ENCODE measurements at regions not wholly inside any gene's neighbourhood (a gene's known extent, or its start where the extent isn't known, plus 50 kb on each side); places are given as distances from the start of the nearest gene placed in this dataset.

DNA sequence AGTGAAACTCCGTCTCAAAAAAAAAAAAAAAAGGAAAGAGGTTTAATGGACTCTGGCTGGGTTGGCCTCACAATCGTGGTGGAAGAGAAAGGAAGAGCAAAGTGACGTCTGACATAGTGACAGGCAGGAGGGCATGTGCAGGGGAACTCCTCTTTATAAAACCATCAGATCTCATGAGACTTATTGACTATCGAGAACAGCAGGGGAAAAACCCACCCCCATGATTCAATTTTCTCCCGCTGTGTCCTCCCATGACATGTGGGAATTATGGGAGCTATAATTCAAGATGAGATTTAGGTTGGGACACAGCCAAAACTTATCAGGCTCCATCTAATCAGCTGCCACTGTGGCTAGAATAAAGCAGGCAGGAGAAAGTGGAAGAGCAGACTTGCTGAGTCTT is 610.4 kb upstream of the NUDT12 start:
- Mint-ChIP-seq H3K4me3 (no peak overlapping the region), H3K4me1 (no peaks in the 10 kb centered on the region), H3K27me3 (no peaks in the 10 kb centered on the region), H3K36me3 (no peaks in the 10 kb centered on the region), H3K9me3 (peaks cover 8% of the 10 kb centered on the region), H3K27ac (peak overlapping the region; percentile 62)
- ATAC-seq (ENCODE audit: low read depth) (no peak), DNase-seq (ENCODE audit: low spot score in 2 of 2) (no peak)

DNA sequence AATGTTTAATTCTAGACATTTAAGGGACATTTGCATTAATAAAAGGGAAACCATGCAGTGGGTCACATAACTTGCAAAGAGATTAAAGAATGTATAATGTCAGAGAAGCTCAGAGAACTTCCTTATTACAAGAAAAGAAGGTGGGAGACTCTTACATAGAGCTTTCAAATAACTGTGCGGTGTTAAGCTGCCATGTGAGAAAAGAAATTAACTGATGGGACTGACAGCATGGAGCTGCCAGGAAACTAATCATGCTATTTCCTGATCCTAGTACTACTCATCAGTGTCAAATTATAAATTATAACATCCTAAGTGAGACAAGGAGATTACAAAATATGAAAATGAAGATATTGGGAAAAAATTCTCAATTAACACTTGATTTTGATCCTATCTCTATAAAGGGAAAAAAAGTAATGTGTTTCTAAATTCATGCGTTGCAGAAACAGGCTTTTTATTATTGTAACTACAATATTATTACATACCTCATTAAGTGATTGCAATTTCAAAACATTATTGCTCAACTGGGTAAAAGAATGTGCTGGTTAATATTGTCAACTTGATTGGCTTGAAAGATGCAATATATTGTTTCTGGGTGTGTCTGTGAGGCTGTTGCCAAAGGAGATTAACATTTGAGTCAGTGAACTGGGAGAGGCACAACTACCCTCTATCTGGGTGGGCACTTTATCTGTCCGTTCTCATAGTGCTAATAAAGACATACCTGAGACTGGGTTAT is 609.5 kb upstream of the NUDT12 start:
- Mint-ChIP-seq H3K4me1 (no peaks in the 10 kb centered on the region), H3K27ac (peak overlapping the region; percentile 62), H3K27me3 (no peaks in the 10 kb centered on the region), H3K36me3 (no peaks in the 10 kb centered on the region), H3K9me3 (peaks cover 5% of the 10 kb centered on the region), H3K4me3 (no peak overlapping the region)
- ATAC-seq (ENCODE audit: low read depth) (no peak), DNase-seq (ENCODE audit: low spot score in 2 of 2) (no peak)

GRCh38 chr5:104170926-104171325 is 608.3 kb upstream of the NUDT12 start:
- H3K4me3 Mint-ChIP-seq = no peak overlapping the region
- no peak for ATAC-seq (ENCODE audit: low read depth)
- DNase-seq (ENCODE audit: low spot score in 2 of 2) = no peak
- H3K27me3 Mint-ChIP-seq = no peaks in the 10 kb centered on the region
- no peaks in the 10 kb centered on the region for H3K4me1 Mint-ChIP-seq
- H3K27ac Mint-ChIP-seq = no peak overlapping the region
- H3K36me3 Mint-ChIP-seq = no peaks in the 10 kb centered on the region
- H3K9me3 Mint-ChIP-seq = peaks cover 1% of the 10 kb centered on the region

- DNase-seq (ENCODE audit: low spot score in 2 of 2) (no peak), ATAC-seq (ENCODE audit: low read depth) (no peak)
- Mint-ChIP-seq H3K36me3 (no peaks in the 10 kb centered on the region), H3K27me3 (no peaks in the 10 kb centered on the region), H3K4me1 (no peaks in the 10 kb centered on the region), H3K9me3 (no peaks in the 10 kb centered on the region), H3K27ac (no peak overlapping the region), H3K4me3 (no peak overlapping the region)
Measured at GRCh38 chr5:104146652-104147051, 584.1 kb upstream of the NUDT12 start.

- ATAC-seq (ENCODE audit: low read depth) = no peak
- no peak for DNase-seq (ENCODE audit: low spot score in 2 of 2)
- Mint-ChIP-seq H3K4me3 (no peak overlapping the region), H3K36me3 (no peaks in the 10 kb centered on the region), H3K27me3 (no peaks in the 10 kb centered on the region), H3K27ac (no peak overlapping the region), H3K9me3 (peaks cover 1% of the 10 kb centered on the region), H3K4me1 (no peaks in the 10 kb centered on the region)
Measured at GRCh38 chr5:104139840-104140239, 577.3 kb upstream of the NUDT12 start.

DNA sequence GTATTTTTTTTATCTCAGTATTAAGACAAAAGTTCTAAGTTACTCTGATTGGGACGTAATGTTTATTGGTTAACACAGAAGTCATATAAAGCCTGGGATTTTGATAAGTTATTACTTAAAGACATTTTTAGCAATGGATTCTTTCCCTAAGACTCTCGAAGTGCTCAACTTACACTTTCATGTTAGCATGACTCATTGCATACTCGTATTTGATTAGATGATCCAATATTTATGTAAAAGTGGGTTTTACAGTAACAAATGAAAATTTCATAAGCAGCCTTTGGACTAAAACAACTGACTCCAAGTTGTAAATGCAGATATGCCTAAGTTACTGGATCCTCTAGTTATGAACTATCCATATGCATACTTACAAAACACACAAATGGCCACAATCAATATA is 567.7 kb upstream of the NUDT12 start:
- Mint-ChIP-seq H3K4me1 (no peaks in the 10 kb centered on the region), H3K9me3 (peaks cover 9% of the 10 kb centered on the region), H3K4me3 (no peak overlapping the region), H3K27me3 (no peaks in the 10 kb centered on the region), H3K36me3 (no peaks in the 10 kb centered on the region), H3K27ac (no peak overlapping the region)
- DNase-seq (ENCODE audit: low spot score in 2 of 2) (no peak), ATAC-seq (ENCODE audit: low read depth) (no peak)

GRCh38 chr5:104128348-104128747 is 565.8 kb upstream of the NUDT12 start:
- Mint-ChIP-seq H3K4me1 (no peaks in the 10 kb centered on the region), H3K4me3 (no peak overlapping the region), H3K27ac (no peak overlapping the region), H3K27me3 (no peaks in the 10 kb centered on the region), H3K9me3 (peaks cover 7% of the 10 kb centered on the region), H3K36me3 (no peaks in the 10 kb centered on the region)
- no peak for DNase-seq (ENCODE audit: low spot score in 2 of 2)
- ATAC-seq (ENCODE audit: low read depth) = no peak

GRCh38 chr5:104126980-104127379 is 564.4 kb upstream of the NUDT12 start:
- no peak for DNase-seq (ENCODE audit: low spot score in 2 of 2)

GRCh38 chr5:104119529-104119928 is 556.9 kb upstream of the NUDT12 start:
- DNase-seq (ENCODE audit: low spot score in 2 of 2) (no peak), ATAC-seq (ENCODE audit: low read depth) (no peak)
- H3K4me1 Mint-ChIP-seq = no peaks in the 10 kb centered on the region
- H3K27ac Mint-ChIP-seq = no peak overlapping the region
- no peaks in the 10 kb centered on the region for H3K27me3 Mint-ChIP-seq
- peaks cover 4% of the 10 kb centered on the region for H3K9me3 Mint-ChIP-seq
- no peak overlapping the region for H3K4me3 Mint-ChIP-seq
- H3K36me3 Mint-ChIP-seq = no peaks in the 10 kb centered on the region

More at GRCh38 chr5:104126980-104127379, 564.4 kb upstream of the NUDT12 start:
- Mint-ChIP-seq H3K27ac (no peak overlapping the region), H3K36me3 (no peaks in the 10 kb centered on the region), H3K9me3 (peaks cover 5% of the 10 kb centered on the region), H3K4me1 (no peaks in the 10 kb centered on the region), H3K4me3 (no peak overlapping the region), H3K27me3 (no peaks in the 10 kb centered on the region)
- ATAC-seq (ENCODE audit: low read depth) = no peak

DNA sequence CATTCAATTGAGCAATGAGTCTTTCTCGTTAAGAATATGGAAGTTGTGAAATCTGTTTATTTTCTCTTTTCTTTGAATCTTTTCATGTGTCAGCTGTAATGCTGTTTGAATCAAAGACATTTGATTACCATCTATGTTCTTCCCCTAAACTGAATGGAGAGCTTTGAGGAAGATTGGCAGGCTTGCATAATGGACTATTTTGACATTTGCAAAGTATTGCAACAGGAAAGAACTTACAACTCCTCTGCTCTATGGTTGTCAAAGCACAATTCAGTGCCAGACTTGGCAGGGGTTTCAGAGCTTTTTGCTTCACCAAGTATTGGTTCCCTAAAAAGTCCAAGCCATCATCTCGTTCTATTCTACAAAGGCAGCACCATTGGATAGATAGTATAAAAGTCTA is 549.0 kb upstream of the NUDT12 start:
- no peaks in the 10 kb centered on the region for H3K27me3 Mint-ChIP-seq
- H3K4me1 Mint-ChIP-seq = no peaks in the 10 kb centered on the region
- ATAC-seq (ENCODE audit: low read depth) (no peak), DNase-seq (ENCODE audit: low spot score in 2 of 2) (no peak)
- H3K4me3 Mint-ChIP-seq = no peak overlapping the region
- no peaks in the 10 kb centered on the region for H3K36me3 Mint-ChIP-seq
- H3K27ac Mint-ChIP-seq = no peak overlapping the region
- peaks cover 1% of the 10 kb centered on the region for H3K9me3 Mint-ChIP-seq

DNA sequence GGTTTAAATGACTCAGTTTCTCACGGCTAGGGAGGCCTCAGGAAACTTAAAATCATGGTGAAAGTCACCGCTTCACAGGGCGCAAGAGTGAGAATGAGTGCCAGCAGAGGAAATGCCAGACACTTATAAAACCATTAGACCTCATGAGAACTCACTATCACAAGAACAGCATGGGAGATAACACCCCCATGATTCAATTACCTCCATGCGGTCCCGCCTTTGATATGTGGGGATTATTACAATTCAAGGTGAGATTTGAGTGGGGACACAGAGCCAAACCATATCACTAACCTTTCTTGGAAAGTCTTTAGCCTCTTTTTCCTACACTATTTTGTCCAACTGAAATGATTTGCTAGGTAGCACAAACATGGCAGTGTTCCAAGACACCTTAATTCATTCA is 533.9 kb upstream of the NUDT12 start:
- ATAC-seq (ENCODE audit: low read depth) (no peak), DNase-seq (ENCODE audit: low spot score in 2 of 2) (no peak)
- Mint-ChIP-seq H3K36me3 (no peaks in the 10 kb centered on the region), H3K27me3 (no peaks in the 10 kb centered on the region), H3K4me3 (no peak overlapping the region), H3K27ac (no peak overlapping the region), H3K4me1 (no peaks in the 10 kb centered on the region), H3K9me3 (peaks cover 4% of the 10 kb centered on the region)

DNA sequence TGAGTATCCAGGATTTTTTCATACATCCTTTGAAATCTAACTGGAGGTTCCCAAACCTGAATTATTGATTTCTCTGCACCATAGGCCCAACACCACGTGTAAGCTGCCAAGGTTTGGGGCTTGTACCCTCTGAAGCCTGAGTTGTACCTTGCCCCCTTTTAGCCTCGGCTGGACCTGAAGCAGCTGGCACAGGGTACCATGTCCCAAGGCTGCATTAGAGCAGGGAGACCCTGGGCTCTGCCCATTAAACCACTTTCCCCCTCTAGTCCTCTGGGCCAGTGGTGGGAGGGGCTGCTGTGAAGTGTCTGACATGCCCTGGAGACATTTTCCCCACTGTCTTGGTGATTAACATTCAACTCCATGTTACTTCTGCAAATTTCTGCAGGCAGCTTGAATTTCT is 532.9 kb upstream of the NUDT12 start:
- no peaks in the 10 kb centered on the region for H3K27me3 Mint-ChIP-seq
- no peaks in the 10 kb centered on the region for H3K36me3 Mint-ChIP-seq
- no peak for ATAC-seq (ENCODE audit: low read depth)
- H3K27ac Mint-ChIP-seq = no peak overlapping the region
- no peak overlapping the region for H3K4me3 Mint-ChIP-seq
- DNase-seq (ENCODE audit: low spot score in 2 of 2) = no peak
- peaks cover 4% of the 10 kb centered on the region for H3K9me3 Mint-ChIP-seq
- no peaks in the 10 kb centered on the region for H3K4me1 Mint-ChIP-seq

DNA sequence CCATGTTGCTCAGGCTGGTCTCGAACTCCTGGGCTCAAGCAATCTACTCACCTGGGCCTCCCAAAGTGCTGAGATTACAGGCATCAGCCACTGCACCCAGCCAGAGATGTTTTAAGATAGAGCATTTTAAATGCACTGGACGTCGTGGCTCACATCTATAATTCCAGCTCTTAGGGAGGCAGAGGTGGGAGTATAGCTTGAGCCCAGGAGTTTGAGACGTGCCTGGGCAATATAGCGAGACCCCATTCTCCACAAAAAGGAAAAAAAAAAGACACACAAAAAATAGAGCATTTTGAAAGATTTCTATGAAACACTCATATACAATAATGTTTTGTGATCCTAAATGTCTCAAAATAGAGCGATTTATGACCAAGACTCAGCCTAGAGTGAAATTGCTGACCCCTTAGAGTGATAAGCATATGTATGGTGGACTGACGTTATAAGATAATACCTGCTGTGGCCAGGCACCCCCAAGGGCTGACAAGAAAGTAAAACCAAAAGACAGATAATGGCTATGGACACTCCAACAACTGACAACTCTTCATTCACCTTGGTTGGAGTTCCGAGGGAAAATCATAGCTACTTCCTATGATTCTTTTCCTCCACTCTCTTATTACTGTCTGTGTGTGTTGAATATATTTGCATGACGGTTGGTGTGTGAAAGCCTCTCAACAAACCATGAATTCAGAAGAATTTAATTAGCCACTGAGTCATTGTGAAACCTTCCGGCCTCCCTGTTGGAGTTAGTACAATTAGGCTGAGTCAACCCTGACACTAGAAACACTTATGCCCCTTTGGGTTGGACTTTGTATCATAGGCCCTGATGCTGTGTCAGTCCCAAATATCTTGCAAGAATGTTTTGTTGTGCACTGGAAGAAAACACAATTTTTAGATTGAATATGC is 526.5 kb upstream of the NUDT12 start:
- no peaks in the 10 kb centered on the region for H3K4me1 Mint-ChIP-seq
- no peaks in the 10 kb centered on the region for H3K36me3 Mint-ChIP-seq
- no peak overlapping the region for H3K27ac Mint-ChIP-seq
- no peak overlapping the region for H3K4me3 Mint-ChIP-seq
- H3K9me3 Mint-ChIP-seq = peaks cover 2% of the 10 kb centered on the region
- no peaks in the 10 kb centered on the region for H3K27me3 Mint-ChIP-seq
- DNase-seq (ENCODE audit: low spot score in 2 of 2) (no peak), ATAC-seq (ENCODE audit: low read depth) (no peak)

DNA sequence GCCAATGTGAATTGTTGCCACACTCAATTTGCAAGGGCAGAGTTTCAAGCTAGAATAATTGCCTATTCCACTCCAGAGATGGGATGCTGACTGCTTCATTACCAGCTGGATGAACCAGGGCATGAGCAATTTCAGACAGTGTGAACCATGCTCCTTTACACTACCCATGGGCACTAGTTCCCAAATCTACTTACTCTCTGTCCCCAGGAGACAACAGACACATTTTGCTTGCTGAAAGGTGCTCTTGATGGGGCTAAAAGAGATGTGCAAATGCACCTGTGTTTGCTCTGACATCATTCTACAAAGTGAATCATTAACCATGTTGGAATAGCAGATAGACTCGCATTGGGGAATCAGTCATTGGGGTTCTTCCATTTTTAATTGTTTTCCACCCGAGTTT is 522.3 kb upstream of the NUDT12 start:
- no peak for DNase-seq (ENCODE audit: low spot score in 2 of 2)
- Mint-ChIP-seq H3K36me3 (no peaks in the 10 kb centered on the region), H3K27ac (no peak overlapping the region), H3K4me3 (no peak overlapping the region), H3K4me1 (no peaks in the 10 kb centered on the region), H3K9me3 (peaks cover 7% of the 10 kb centered on the region), H3K27me3 (no peaks in the 10 kb centered on the region)
- no peak for ATAC-seq (ENCODE audit: low read depth)
